Gastroesophageal sphincter (tissue), 3 donors: ENCODE measurements at regions not wholly inside any gene's neighbourhood (a gene's known extent, or its start where the extent isn't known, plus 50 kb on each side); places are given as distances from the start of the nearest gene placed in this dataset.

Source experiments
- POLR2A ChIP-seq, 2 donors: fragments of 450-650 bp; IDR thresholded peaks; one replicate each; pipeline ENCODE4 v1.6.1; 2017; ENCODE audit warnings: antibody characterized with exemption in 2 of 2, mild to moderate bottlenecking in 2 of 2, moderate library complexity in 1 of 2
- POLR2AphosphoS5 ChIP-seq: sonication (generic); formaldehyde crosslinking; IDR thresholded peaks from one replicate; pipeline ENCODE4 v1.6.1; 2017; ENCODE audit warnings: antibody characterized with exemption
- TF ChIP-seq, protein P1 (sequence below), 4 experiments: fragments of 200-600 bp in 2 of 4; fragments of 450-650 bp in 2 of 4; sonication (generic) in 1 of 4; IDR thresholded peaks; one replicate each; pipeline ENCODE4 v1.5.1; 2017 to 2019; ENCODE audit warnings: antibody characterized with exemption in 4 of 4, mild to moderate bottlenecking in 2 of 4, moderate library complexity in 2 of 4

DNA sequence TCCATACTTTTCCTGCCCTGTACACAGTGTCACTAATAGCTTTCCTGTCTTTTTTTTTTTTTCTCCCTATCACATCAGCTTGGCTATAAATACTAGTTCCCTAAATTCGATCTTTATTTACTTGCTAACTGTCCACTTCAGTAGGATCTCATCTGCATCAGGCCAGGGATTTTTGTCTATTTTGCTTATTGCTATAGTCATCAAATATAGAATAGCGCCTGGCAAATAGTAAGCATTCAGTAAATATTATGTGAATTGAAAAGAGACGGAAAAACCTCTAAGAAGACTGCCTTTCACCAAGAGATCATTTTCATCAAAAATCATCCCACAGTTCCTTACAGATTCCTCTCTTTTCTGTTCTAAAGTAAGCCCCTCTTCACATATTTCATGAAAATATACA, 429.1 kb downstream of the FLRT2 start:
- TF ChIP-seq, protein P1, sequence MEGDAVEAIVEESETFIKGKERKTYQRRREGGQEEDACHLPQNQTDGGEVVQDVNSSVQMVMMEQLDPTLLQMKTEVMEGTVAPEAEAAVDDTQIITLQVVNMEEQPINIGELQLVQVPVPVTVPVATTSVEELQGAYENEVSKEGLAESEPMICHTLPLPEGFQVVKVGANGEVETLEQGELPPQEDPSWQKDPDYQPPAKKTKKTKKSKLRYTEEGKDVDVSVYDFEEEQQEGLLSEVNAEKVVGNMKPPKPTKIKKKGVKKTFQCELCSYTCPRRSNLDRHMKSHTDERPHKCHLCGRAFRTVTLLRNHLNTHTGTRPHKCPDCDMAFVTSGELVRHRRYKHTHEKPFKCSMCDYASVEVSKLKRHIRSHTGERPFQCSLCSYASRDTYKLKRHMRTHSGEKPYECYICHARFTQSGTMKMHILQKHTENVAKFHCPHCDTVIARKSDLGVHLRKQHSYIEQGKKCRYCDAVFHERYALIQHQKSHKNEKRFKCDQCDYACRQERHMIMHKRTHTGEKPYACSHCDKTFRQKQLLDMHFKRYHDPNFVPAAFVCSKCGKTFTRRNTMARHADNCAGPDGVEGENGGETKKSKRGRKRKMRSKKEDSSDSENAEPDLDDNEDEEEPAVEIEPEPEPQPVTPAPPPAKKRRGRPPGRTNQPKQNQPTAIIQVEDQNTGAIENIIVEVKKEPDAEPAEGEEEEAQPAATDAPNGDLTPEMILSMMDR (IDR thresholded peaks at IDR 0.05) = no peak
- TF ChIP-seq POLR2A (IDR thresholded peaks at IDR 0.05) = no peak
- no peak for TF ChIP-seq POLR2AphosphoS5
